Keratinocyte (primary cell): ENCODE measurements at regions not wholly inside any gene's neighbourhood (a gene's known extent, or its start where the extent isn't known, plus 50 kb on each side); places are given as distances from the start of the nearest gene placed in this dataset.

Experiments used
- EZH2 ChIP-seq: IDR thresholded peaks from one replicate; pipeline ENCODE4 v1.6.1; 2012; ENCODE audit warnings: inconsistent platforms, mild to moderate bottlenecking, low read length, moderate library complexity
- TF ChIP-seq, protein P1 (sequence below), 3 experiments: IDR thresholded peaks in 1 of 3; conservative IDR thresholded peaks in 1 of 3; optimal IDR thresholded peaks in 1 of 3; 2 replicates in 2 of 3; 3 replicates in 1 of 3; pipeline versions ENCODE3 to v1.5.1; 2011; ENCODE audit warnings: low read length in 3 of 3, mild to moderate bottlenecking in 3 of 3, moderate library complexity in 2 of 3, control low read depth in 1 of 3, inconsistent platforms in 1 of 3; ENCODE audit not compliant: insufficient read depth in 2 of 3; ENCODE audit errors: extremely low read depth in 1 of 3

GRCh38 chr1:215502081-215502480 lies 65.0 kb upstream of the KCTD3 start:
- TF ChIP-seq, protein P1, sequence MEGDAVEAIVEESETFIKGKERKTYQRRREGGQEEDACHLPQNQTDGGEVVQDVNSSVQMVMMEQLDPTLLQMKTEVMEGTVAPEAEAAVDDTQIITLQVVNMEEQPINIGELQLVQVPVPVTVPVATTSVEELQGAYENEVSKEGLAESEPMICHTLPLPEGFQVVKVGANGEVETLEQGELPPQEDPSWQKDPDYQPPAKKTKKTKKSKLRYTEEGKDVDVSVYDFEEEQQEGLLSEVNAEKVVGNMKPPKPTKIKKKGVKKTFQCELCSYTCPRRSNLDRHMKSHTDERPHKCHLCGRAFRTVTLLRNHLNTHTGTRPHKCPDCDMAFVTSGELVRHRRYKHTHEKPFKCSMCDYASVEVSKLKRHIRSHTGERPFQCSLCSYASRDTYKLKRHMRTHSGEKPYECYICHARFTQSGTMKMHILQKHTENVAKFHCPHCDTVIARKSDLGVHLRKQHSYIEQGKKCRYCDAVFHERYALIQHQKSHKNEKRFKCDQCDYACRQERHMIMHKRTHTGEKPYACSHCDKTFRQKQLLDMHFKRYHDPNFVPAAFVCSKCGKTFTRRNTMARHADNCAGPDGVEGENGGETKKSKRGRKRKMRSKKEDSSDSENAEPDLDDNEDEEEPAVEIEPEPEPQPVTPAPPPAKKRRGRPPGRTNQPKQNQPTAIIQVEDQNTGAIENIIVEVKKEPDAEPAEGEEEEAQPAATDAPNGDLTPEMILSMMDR (optimal IDR thresholded peaks at IDR 0.05 in 1 of 3, IDR thresholded peaks at IDR 0.05 in 1 of 3, conservative IDR thresholded peaks at IDR 0.05 in 1 of 3; ENCODE audit: extremely low read depth in 1 of 3, insufficient read depth in 2 of 3, low read length in 3 of 3): no peak
- no peak for TF ChIP-seq EZH2
